Choroid plexus epithelial cell (primary cell): ENCODE measurements at regions not wholly inside any gene's neighbourhood (a gene's known extent, or its start where the extent isn't known, plus 50 kb on each side); places are given as distances from the start of the nearest gene placed in this dataset.
A peak's percentile ranks its signal among the peaks of the same experiment; 100 is the strongest.

Experiments
- DNase-seq: peaks from one replicate; pipeline ENCODE4 v3.0.0-alpha.2; 2010; ENCODE audit warnings: low read depth
- H3K4me3 ChIP-seq: 2 replicates; pipeline ENCODE4 v1.5.1; 2011; ENCODE audit warnings: low read depth, mild to moderate bottlenecking, control low read depth, low read length, moderate library complexity
- CTCF ChIP-seq: conservative IDR thresholded peaks from 2 replicates; pipeline ENCODE4 v1.5.1; 2011; ENCODE audit warnings: low read depth, mild to moderate bottlenecking, control low read depth, inconsistent platforms, low read length, moderate library complexity

GRCh38 chr15:31488437-31489204 is 162.0 kb downstream of the KLF13 start:
- TF ChIP-seq CTCF, result peak; percentile 94
- DNase-seq, result peak; percentile 95
- H3K4me3 ChIP-seq, result no peak overlapping the region

- no peak overlapping the region for H3K4me3 ChIP-seq
- TF ChIP-seq CTCF, result no peak
- no peak for DNase-seq
Measured at GRCh38 chr15:31489281-31489680, 162.6 kb downstream of the KLF13 start.

GRCh38 chr15:31489801-31490646 is 163.4 kb downstream of the KLF13 start:
- peak; percentile 74 for DNase-seq
- no peak overlapping the region for H3K4me3 ChIP-seq

GRCh38 chr15:31494786-31495185 is 168.2 kb downstream of the KLF13 start:
- TF ChIP-seq CTCF, result no peak
- no peak overlapping the region for H3K4me3 ChIP-seq
- DNase-seq, result no peak

More at GRCh38 chr15:31489801-31490646, 163.4 kb downstream of the KLF13 start:
- TF ChIP-seq CTCF, result peak; percentile 95

- no peak for TF ChIP-seq CTCF
- no peak for DNase-seq
- H3K4me3 ChIP-seq, result no peak overlapping the region
Measured at GRCh38 chr15:31495281-31495680, 168.6 kb downstream of the KLF13 start.

- no peak for TF ChIP-seq CTCF
- H3K4me3 ChIP-seq, result no peak overlapping the region
- DNase-seq, result no peak
Measured at GRCh38 chr15:31497838-31498237, 171.2 kb downstream of the KLF13 start.
